Transverse colon (tissue), 4 donors: ENCODE measurements at regions not wholly inside any gene's neighbourhood (a gene's known extent, or its start where the extent isn't known, plus 50 kb on each side); places are given as distances from the start of the nearest gene placed in this dataset.

ENCODE experiments used
- CTCF ChIP-seq, 5 experiments: fragments of 200-600 bp in 3 of 5; fragments of 450-650 bp in 2 of 5; sonication (generic) in 3 of 5; IDR thresholded peaks; 1 replicate in 2 of 5; 2 replicates in 3 of 5; pipeline ENCODE4 v1.5.1; 2016 to 2017; ENCODE audit warnings: antibody characterized with exemption in 5 of 5, inconsistent platforms in 3 of 5, mild to moderate bottlenecking in 2 of 5, moderate library complexity in 1 of 5
- POLR2A ChIP-seq: fragments of 450-650 bp; IDR thresholded peaks from one replicate; pipeline ENCODE4 v1.6.1; 2016; ENCODE audit warnings: antibody characterized with exemption, mild to moderate bottlenecking, moderate library complexity
- POLR2AphosphoS5 ChIP-seq, 3 donors: sonication (generic); formaldehyde crosslinking; IDR thresholded peaks; one replicate each; pipeline ENCODE4 v1.6.1; 2016; ENCODE audit warnings: antibody characterized with exemption in 3 of 3

DNA sequence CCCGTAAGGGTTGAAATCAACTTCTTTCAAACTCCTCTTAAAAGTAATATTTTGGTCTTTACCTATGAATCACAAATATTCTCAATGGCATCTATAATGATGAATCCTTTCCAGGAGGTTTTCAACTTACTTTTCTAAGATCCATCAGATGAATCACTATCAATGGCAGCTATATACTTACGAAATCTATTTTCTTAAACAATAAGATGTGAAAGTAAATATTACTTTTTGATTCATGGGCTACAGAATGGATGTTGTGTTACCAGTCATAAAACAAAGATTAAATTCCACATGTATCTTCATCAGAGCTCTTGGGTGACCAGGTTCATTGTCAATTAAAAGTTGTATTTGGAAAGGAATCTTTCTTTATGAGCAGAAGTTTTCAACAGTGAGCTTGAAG, 1877.7 kb upstream of the ACO1 start:
- no peak for TF ChIP-seq POLR2A
- TF ChIP-seq POLR2AphosphoS5 (IDR thresholded peaks at IDR 0.05), result no peak
- no peak for TF ChIP-seq CTCF (IDR thresholded peaks at IDR 0.05)
